PC-9 (cell line): ENCODE measurements at regions not wholly inside any gene's neighbourhood (a gene's known extent, or its start where the extent isn't known, plus 50 kb on each side); places are given as distances from the start of the nearest gene placed in this dataset.
A peak's percentile ranks its signal among the peaks of the same experiment; 100 is the strongest.

Experiments used
- BruUV-seq: library from RNA; stranded (reverse); fragments of 400-500 nt; replicated peaks from 2 replicates; lab custom pipeline; 2021; lab: Mats Ljungman, UMichigan
- CTCF ChIA-PET: fragments of 300-600 bp; sonication (Branson Sonifier 250); formaldehyde crosslinking; loops from one replicate; lab custom pipeline; 2022; ENCODE audit warnings: antibody characterized with exemption; lab: Charles Lee
- POLR2A ChIA-PET: fragments of 300-600 bp; sonication (Branson Sonifier 250); formaldehyde crosslinking; loops from one replicate; lab custom pipeline; 2022; ENCODE audit warnings: antibody characterized with exemption; ENCODE audit not compliant: unreplicated experiment; lab: Charles Lee
- DNase-seq, 2 experiments: peaks; one replicate each; pipeline versions ENCODE4 v3.0.0 to v3.0.0-alpha.2; 2015 to 2022; ENCODE audit warnings: mixed read lengths in 1 of 2
- H2AFZ ChIP-seq: fragments of 200-600 bp; sonication (generic); 2 replicates; pipeline ENCODE4 v1.8.1; 2017; ENCODE audit warnings: antibody characterized with exemption
- H3F3A ChIP-seq: fragments of 200-600 bp; sonication (generic); 2 replicates; pipeline ENCODE4 v1.8.1; 2017; ENCODE audit warnings: antibody characterized with exemption, mild to moderate bottlenecking, low read depth; ENCODE audit not compliant: insufficient read depth
- H3K27ac ChIP-seq: fragments of 200-600 bp; sonication (generic); 2 replicates; pipeline ENCODE4 v1.6.1; 2016; ENCODE audit warnings: mixed run types
- H3K27me3 ChIP-seq: fragments of 200-600 bp; sonication (generic); 2 replicates; pipeline ENCODE4 v1.6.1; 2016; ENCODE audit warnings: low read depth, mixed run types; ENCODE audit not compliant: insufficient read depth
- H3K36me3 ChIP-seq: fragments of 200-600 bp; sonication (generic); 2 replicates; pipeline ENCODE4 v1.6.1; 2016; ENCODE audit warnings: low read depth, mixed run types
- H3K4me1 ChIP-seq: fragments of 200-600 bp; sonication (generic); replicated peaks from 2 replicates; pipeline ENCODE4 v1.6.1; 2016; ENCODE audit warnings: mixed run types; ENCODE audit not compliant: insufficient read depth
- H3K4me2 ChIP-seq: fragments of 200-600 bp; sonication (generic); 2 replicates; pipeline ENCODE4 v1.6.1; 2017; ENCODE audit warnings: mixed run types
- H3K4me3 ChIP-seq: fragments of 200-600 bp; sonication (generic); 2 replicates; pipeline ENCODE4 v1.6.1; 2016; ENCODE audit warnings: mixed run types
- H3K79me2 ChIP-seq: fragments of 200-600 bp; sonication (generic); 2 replicates; pipeline ENCODE4 v1.6.1; 2017; ENCODE audit warnings: low read depth, mixed run types
- H3K9me2 ChIP-seq: fragments of 200-600 bp; sonication (generic); 2 replicates; pipeline ENCODE4 v1.8.1; 2017; ENCODE audit warnings: mild to moderate bottlenecking; ENCODE audit not compliant: insufficient read depth
- H3K9me3 ChIP-seq: fragments of 200-600 bp; sonication (generic); 2 replicates; pipeline ENCODE4 v1.8.1; 2016; ENCODE audit warnings: low read depth; ENCODE audit not compliant: insufficient read depth
- H4K20me1 ChIP-seq: fragments of 200-600 bp; sonication (generic); 2 replicates; pipeline ENCODE4 v1.8.1; 2017; ENCODE audit not compliant: insufficient read depth
- EZH2 ChIP-seq: fragments of 200-600 bp; sonication (generic); IDR thresholded peaks from 2 replicates; pipeline ENCODE4 v1.8.0; 2017; ENCODE audit warnings: antibody characterized with exemption, low read depth
- intact Hi-C: fragments of 100-400 bp; cut with micrococcal nuclease; formaldehyde crosslinking; loops from one replicate; pipeline ENCODE4 v1.10.0; 2022; ENCODE audit not compliant: unreplicated experiment
- TF ChIP-seq, protein P1 (sequence below): fragments of 200-600 bp; sonication (generic); conservative IDR thresholded peaks from 2 replicates; pipeline ENCODE4 v1.6.1; 2017; ENCODE audit warnings: mixed run types, antibody characterized with exemption, mild to moderate bottlenecking, moderate library complexity

DNA sequence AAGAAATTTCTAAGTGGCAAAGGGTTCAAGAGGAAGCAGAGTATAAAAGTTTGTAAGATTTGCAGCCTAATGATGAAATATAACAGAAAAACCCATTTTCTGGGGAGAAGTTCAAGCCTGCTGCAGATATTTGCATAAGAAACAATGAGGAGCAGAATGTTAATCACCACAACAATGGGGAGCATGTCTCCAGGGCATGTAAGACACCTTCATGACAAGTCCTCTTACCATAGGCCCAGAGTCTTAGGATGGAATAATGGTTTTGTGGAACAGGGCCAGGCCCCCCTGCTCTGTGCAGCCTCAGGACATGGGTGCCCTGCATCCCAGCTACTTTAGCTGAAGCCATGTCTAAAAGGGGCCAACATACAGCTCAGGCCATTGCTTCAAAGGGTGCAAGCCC lies 809.0 kb upstream of the SLITRK5 start:
- Histone ChIP-seq H4K20me1 (no peaks in the 10 kb centered on the region), H3K9me3 (no peaks in the 10 kb centered on the region), H3K27ac (no peak overlapping the region), H3K4me3 (no peak overlapping the region), H3K9me2 (no peaks in the 10 kb centered on the region), H3K4me2 (no peak overlapping the region), H3F3A (no peaks in the 10 kb centered on the region), H3K36me3 (no peaks in the 10 kb centered on the region), H3K79me2 (no peaks in the 10 kb centered on the region), H2AFZ (no peak overlapping the region), H3K27me3 (no peaks in the 10 kb centered on the region), H3K4me1 (no peaks in the 10 kb centered on the region)
- TF ChIP-seq EZH2, result no peak
- TF ChIP-seq, protein P1, sequence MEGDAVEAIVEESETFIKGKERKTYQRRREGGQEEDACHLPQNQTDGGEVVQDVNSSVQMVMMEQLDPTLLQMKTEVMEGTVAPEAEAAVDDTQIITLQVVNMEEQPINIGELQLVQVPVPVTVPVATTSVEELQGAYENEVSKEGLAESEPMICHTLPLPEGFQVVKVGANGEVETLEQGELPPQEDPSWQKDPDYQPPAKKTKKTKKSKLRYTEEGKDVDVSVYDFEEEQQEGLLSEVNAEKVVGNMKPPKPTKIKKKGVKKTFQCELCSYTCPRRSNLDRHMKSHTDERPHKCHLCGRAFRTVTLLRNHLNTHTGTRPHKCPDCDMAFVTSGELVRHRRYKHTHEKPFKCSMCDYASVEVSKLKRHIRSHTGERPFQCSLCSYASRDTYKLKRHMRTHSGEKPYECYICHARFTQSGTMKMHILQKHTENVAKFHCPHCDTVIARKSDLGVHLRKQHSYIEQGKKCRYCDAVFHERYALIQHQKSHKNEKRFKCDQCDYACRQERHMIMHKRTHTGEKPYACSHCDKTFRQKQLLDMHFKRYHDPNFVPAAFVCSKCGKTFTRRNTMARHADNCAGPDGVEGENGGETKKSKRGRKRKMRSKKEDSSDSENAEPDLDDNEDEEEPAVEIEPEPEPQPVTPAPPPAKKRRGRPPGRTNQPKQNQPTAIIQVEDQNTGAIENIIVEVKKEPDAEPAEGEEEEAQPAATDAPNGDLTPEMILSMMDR, result no peak
- intact Hi-C loops, result no loop called here
- BruUV-seq, result no TSS peak
- ChIA-PET POLR2A (no interaction called here), CTCF (no interaction called here)
- no peak for DNase-seq

DNA sequence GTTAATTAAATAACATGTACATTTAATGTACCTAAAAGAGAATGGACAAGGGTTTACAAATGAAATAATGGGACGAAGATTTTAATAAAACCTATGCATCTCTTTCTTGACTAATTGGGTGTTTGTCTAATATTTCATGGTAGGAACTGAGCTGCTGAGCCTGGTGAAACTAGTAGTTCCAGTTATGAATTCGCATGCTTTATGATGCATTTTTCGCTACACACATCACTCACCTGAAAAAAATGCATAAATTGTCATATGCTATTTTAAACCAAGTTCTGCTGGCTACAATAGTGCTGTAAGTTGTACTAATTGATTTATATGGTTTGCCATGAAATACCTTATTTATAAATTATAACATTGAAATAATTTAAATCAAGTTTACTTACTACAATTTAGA lies 806.8 kb upstream of the SLITRK5 start:
- no TSS peak for BruUV-seq
- no peak for TF ChIP-seq EZH2
- TF ChIP-seq, protein P1, result no peak
- Histone ChIP-seq H3K9me2 (no peaks in the 10 kb centered on the region), H3K79me2 (no peaks in the 10 kb centered on the region), H3K4me2 (no peak overlapping the region), H3K27me3 (no peaks in the 10 kb centered on the region), H3K27ac (no peak overlapping the region), H3K9me3 (no peaks in the 10 kb centered on the region), H3F3A (no peaks in the 10 kb centered on the region), H3K36me3 (no peaks in the 10 kb centered on the region), H2AFZ (no peak overlapping the region), H3K4me1 (no peaks in the 10 kb centered on the region), H4K20me1 (no peaks in the 10 kb centered on the region), H3K4me3 (no peak overlapping the region)
- intact Hi-C loops, result no loop called here
- CTCF ChIA-PET, result no interaction called here
- DNase-seq, result no peak
- POLR2A ChIA-PET, result no interaction called here

DNA sequence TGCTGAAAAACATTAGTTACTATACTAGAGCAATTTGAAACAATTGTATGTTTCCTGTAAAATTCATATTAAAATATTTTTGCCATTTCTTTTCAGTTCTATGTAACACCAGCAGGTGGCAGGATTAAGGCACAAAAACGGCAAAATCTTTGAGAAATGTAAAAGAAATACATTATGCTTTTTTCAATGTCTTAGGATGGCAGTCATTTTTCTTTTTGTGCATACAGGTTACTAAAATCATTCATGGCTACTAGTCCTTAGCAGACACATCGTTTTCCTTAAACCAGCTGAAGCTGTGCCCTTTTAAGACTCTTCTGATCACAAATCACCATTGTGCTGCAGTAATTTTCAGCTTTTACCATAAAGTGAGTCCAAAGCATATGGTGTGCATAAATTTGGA lies 800.7 kb upstream of the SLITRK5 start:
- Histone ChIP-seq H3K4me3 (no peak overlapping the region), H3K9me2 (no peaks in the 10 kb centered on the region), H3K9me3 (no peaks in the 10 kb centered on the region), H4K20me1 (no peaks in the 10 kb centered on the region), H3K36me3 (no peaks in the 10 kb centered on the region), H3K79me2 (no peaks in the 10 kb centered on the region), H3K4me2 (no peak overlapping the region), H3K27me3 (no peaks in the 10 kb centered on the region), H3F3A (no peaks in the 10 kb centered on the region), H3K4me1 (no peaks in the 10 kb centered on the region), H2AFZ (no peak overlapping the region), H3K27ac (no peak overlapping the region)
- ChIA-PET CTCF (interaction anchor here (1.2 kb wide), 1 partner anchor 404 kb away, joined by 6 read pairs; no protein-coding TSS in a partner anchor), POLR2A (no interaction called here)
- no TSS peak for BruUV-seq
- TF ChIP-seq EZH2, result no peak
- TF ChIP-seq, protein P1, result peak; percentile 83
- DNase-seq, result no peak
- intact Hi-C loops, result loop anchor here (1.0 kb wide), 1 partner anchor 404 kb away; no protein-coding TSS in a partner anchor
